GM12892 (cell line): ENCODE measurements at regions not wholly inside any gene's neighbourhood (a gene's known extent, or its start where the extent isn't known, plus 50 kb on each side); places are given as distances from the start of the nearest gene placed in this dataset.

Experiments used
- POLR2A ChIP-seq: IDR thresholded peaks from 2 replicates; pipeline ENCODE4 v1.6.1; 2011; ENCODE audit warnings: low read depth, low read length, control low read depth
- POLR2AphosphoS5 ChIP-seq: IDR thresholded peaks from 2 replicates; pipeline ENCODE4 v1.6.1; 2011; ENCODE audit warnings: low read depth, low read length, control low read depth
- TAF1 ChIP-seq: IDR thresholded peaks from 2 replicates; pipeline ENCODE4 v1.6.1; 2011; ENCODE audit warnings: low read depth, mild to moderate bottlenecking, control low read depth, low read length, borderline replicate concordance

- no peak for TF ChIP-seq POLR2A
- TF ChIP-seq POLR2AphosphoS5 = no peak
- no peak for TF ChIP-seq TAF1
Measured at GRCh38 chr2:21916934-21917522, 793.3 kb downstream of the TDRD15 start.
